BE2C (cell line): ENCODE measurements at regions not wholly inside any gene's neighbourhood (a gene's known extent, or its start where the extent isn't known, plus 50 kb on each side); places are given as distances from the start of the nearest gene placed in this dataset.

Source experiments
- DNase-seq: peaks from one replicate; pipeline ENCODE4 v3.0.0-alpha.2; 2020
- H3K27me3 ChIP-seq: fragments of 250-450 bp; sonication (Bioruptor Pico); 2 replicates; pipeline ENCODE4 v1.5.1; 2020; ENCODE audit warnings: mild to moderate bottlenecking
- H3K36me3 ChIP-seq: fragments of 250-450 bp; sonication (Bioruptor Pico); 2 replicates; pipeline ENCODE4 v1.5.1; 2020; ENCODE audit warnings: mild to moderate bottlenecking
- H3K4me1 ChIP-seq: fragments of 250-450 bp; sonication (Bioruptor Pico); 2 replicates; pipeline ENCODE4 v1.5.1; 2020
- H3K4me3 ChIP-seq: 2 replicates; pipeline ENCODE4 v1.5.1; 2011; ENCODE audit warnings: low read depth, low read length
- H3K9me3 ChIP-seq: fragments of 250-450 bp; sonication (Bioruptor Pico); 2 replicates; pipeline ENCODE4 v1.5.1; 2020
- CTCF ChIP-seq: IDR thresholded peaks from 2 replicates; pipeline ENCODE4 v1.5.1; 2012; ENCODE audit warnings: mild to moderate bottlenecking, low read depth, low read length

- H3K36me3 ChIP-seq = no peaks in the 10 kb centered on the region
- no peak overlapping the region for H3K4me3 ChIP-seq
- no peaks in the 10 kb centered on the region for H3K9me3 ChIP-seq
- TF ChIP-seq CTCF = peak; percentile 31
- no peaks in the 10 kb centered on the region for H3K4me1 ChIP-seq
- no peaks in the 10 kb centered on the region for H3K27me3 ChIP-seq
- no peak for DNase-seq
Measured at GRCh38 chr16:6611535-6611934, 721.1 kb upstream of the RBFOX1 start.

GRCh38 chr16:6605490-6605889 is 727.2 kb upstream of the RBFOX1 start:
- Histone ChIP-seq H3K4me1 (no peaks in the 10 kb centered on the region), H3K9me3 (no peaks in the 10 kb centered on the region), H3K4me3 (no peak overlapping the region), H3K36me3 (no peaks in the 10 kb centered on the region), H3K27me3 (no peaks in the 10 kb centered on the region)
- no peak for DNase-seq
- no peak for TF ChIP-seq CTCF

GRCh38 chr16:6603780-6604325 is 728.8 kb upstream of the RBFOX1 start:
- TF ChIP-seq CTCF = no peak
- Histone ChIP-seq H3K4me3 (no peak overlapping the region), H3K27me3 (no peaks in the 10 kb centered on the region), H3K36me3 (no peaks in the 10 kb centered on the region), H3K9me3 (no peaks in the 10 kb centered on the region), H3K4me1 (no peaks in the 10 kb centered on the region)
- no peak for DNase-seq

DNA sequence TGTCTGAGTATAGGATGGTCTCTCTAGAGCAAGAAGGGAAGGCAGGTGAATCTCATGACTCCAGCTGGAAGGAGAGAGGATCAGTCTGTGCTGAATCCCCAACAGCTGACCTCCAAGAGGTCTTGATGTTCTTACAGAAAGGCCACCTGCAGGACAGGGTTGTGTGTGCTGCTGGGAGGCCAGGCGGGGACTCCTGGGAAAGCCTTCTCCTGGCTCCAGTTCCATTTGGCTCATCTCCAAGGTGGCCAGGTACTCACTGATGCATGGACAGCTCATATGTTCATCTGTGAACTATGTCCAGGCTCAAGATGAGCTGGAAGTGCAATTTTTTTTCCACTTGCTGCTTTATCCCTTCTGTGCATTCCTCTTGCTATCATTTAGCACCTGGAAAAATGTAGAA is 730.2 kb upstream of the RBFOX1 start:
- Histone ChIP-seq H3K4me1 (no peaks in the 10 kb centered on the region), H3K27me3 (no peaks in the 10 kb centered on the region), H3K4me3 (no peak overlapping the region), H3K36me3 (no peaks in the 10 kb centered on the region), H3K9me3 (no peaks in the 10 kb centered on the region)
- DNase-seq = peak; percentile 13
- no peak for TF ChIP-seq CTCF

GRCh38 chr16:6600167-6600566 is 732.5 kb upstream of the RBFOX1 start:
- H3K4me1 ChIP-seq = no peaks in the 10 kb centered on the region
- TF ChIP-seq CTCF = no peak
- no peak for DNase-seq
- H3K27me3 ChIP-seq = no peaks in the 10 kb centered on the region
- H3K9me3 ChIP-seq = no peaks in the 10 kb centered on the region
- H3K36me3 ChIP-seq = no peaks in the 10 kb centered on the region
- no peak overlapping the region for H3K4me3 ChIP-seq

DNA sequence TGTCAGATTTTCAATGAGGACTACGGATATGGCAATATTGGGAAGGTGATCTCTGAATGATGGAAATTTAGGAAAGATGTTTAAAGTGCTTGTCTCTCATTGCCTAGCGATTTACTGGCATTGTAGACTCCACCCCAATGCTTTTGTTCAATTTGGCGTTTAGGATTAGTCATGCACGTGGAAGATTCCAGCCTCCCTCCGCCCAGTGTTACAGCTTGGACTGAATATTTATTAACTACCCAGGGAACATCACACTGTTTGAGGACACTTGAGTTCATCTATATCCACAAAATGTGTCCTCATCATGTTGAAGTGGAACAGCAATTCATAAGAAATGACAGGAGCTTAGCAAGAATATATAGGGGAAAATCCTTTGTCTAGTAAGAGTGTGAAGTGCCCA is 738.8 kb upstream of the RBFOX1 start:
- Histone ChIP-seq H3K4me3 (no peak overlapping the region), H3K36me3 (no peaks in the 10 kb centered on the region), H3K9me3 (no peaks in the 10 kb centered on the region), H3K4me1 (no peaks in the 10 kb centered on the region), H3K27me3 (no peaks in the 10 kb centered on the region)
- TF ChIP-seq CTCF = no peak
- DNase-seq = no peak
